NCI-H1930 (cell line): ENCODE measurements at regions not wholly inside any gene's neighbourhood (a gene's known extent, or its start where the extent isn't known, plus 50 kb on each side); places are given as distances from the start of the nearest gene placed in this dataset.

Experiments
- DNase-seq, 2 experiments: peaks; one replicate each; lab custom pipeline; 2025; lab: John Stamatoyannopoulos, UW

GRCh38 chr4:123325241-123325681, 71.3 kb upstream of the SPRY1 start:
- DNase-seq = no peak

GRCh38 chr4:123327346-123327745, 69.2 kb upstream of the SPRY1 start:
- no peak for DNase-seq

- no peak for DNase-seq
Measured at GRCh38 chr4:123327846-123328429, 68.7 kb upstream of the SPRY1 start.

- DNase-seq = no peak
Measured at GRCh38 chr4:123338715-123339114, 57.9 kb upstream of the SPRY1 start.

GRCh38 chr4:123339507-123340380, 56.9 kb upstream of the SPRY1 start:
- DNase-seq = no peak

GRCh38 chr4:123340381-123340701, 56.3 kb upstream of the SPRY1 start:
- DNase-seq = no peak

- no peak for DNase-seq
Measured at GRCh38 chr4:123342498-123342897, 54.1 kb upstream of the SPRY1 start.

GRCh38 chr4:123343400-123344041, 53.1 kb upstream of the SPRY1 start:
- no peak for DNase-seq

- no peak for DNase-seq
Measured at GRCh38 chr4:123345137-123345934, 51.3 kb upstream of the SPRY1 start.

GRCh38 chr4:123345935-123346300, 50.7 kb upstream of the SPRY1 start:
- no peak for DNase-seq

- no peak for DNase-seq
Measured at GRCh38 chr4:123346330-123346940, 50.2 kb upstream of the SPRY1 start.
